HUES64 (cell line): ENCODE measurements at regions not wholly inside any gene's neighbourhood (a gene's known extent, or its start where the extent isn't known, plus 50 kb on each side); places are given as distances from the start of the nearest gene placed in this dataset.
"Not testable (repeated sequence)": the region's sequence is repeated elsewhere in the genome, so short reads cannot be mapped to it uniquely, and the experiment has no call there.

Experiments used
- H3K27ac ChIP-seq: 2 replicates; pipeline ENCODE4 v1.7.0; 2013; ENCODE audit warnings: low read depth, low read length, inconsistent platforms
- H3K27me3 ChIP-seq: 2 replicates; pipeline ENCODE4 v1.6.1; 2013; ENCODE audit warnings: mild to moderate bottlenecking, low read length; ENCODE audit not compliant: insufficient read depth
- H3K36me3 ChIP-seq: 2 replicates; pipeline ENCODE4 v1.6.1; 2013; ENCODE audit warnings: mild to moderate bottlenecking, low read length; ENCODE audit not compliant: insufficient read depth
- H3K4me1 ChIP-seq: 2 replicates; pipeline ENCODE4 v1.6.1; 2013; ENCODE audit warnings: mild to moderate bottlenecking, low read length, moderate library complexity; ENCODE audit not compliant: insufficient read depth
- H3K4me3 ChIP-seq: 2 replicates; pipeline ENCODE4 v1.5.1; 2013; ENCODE audit warnings: mild to moderate bottlenecking, low read length, moderate library complexity
- H3K9ac ChIP-seq: 2 replicates; pipeline ENCODE4 v1.6.1; 2013; ENCODE audit warnings: mild to moderate bottlenecking, low read depth, low read length
- H3K9me3 ChIP-seq: 2 replicates; pipeline ENCODE4 v1.6.1; 2013; ENCODE audit warnings: low read depth, low read length; ENCODE audit not compliant: insufficient read depth
- WGBS: fragments of 150-250, 120-280 bp; methylation state at CpG from one replicate; pipeline ENCODE4 v1.1.7; 2013; ENCODE audit warnings: missing lambda C conversion rate; 5-methylcytosine and 5-hydroxymethylcytosine counted together

GRCh38 chr1:219417610-219418009 lies 195.3 kb downstream of the ZC3H11B start:
- Histone ChIP-seq H3K4me1 (no peaks in the 10 kb centered on the region), H3K27ac (no peak overlapping the region), H3K4me3 (no peak overlapping the region), H3K36me3 (no peaks in the 10 kb centered on the region), H3K9me3 (no peaks in the 10 kb centered on the region), H3K27me3 (no peaks in the 10 kb centered on the region), H3K9ac (no peak overlapping the region)
- whole genome bisulfite sequencing: 97% methylated on average over 3 of the region's 3 CpGs

- 9% methylated on average over 1 of the region's 1 CpG for WGBS
- no peak overlapping the region for H3K9ac ChIP-seq
- H3K36me3 ChIP-seq: no peaks in the 10 kb centered on the region
- no peaks in the 10 kb centered on the region for H3K9me3 ChIP-seq
- no peak overlapping the region for H3K4me3 ChIP-seq
- H3K27ac ChIP-seq: no peak overlapping the region
- H3K27me3 ChIP-seq: no peaks in the 10 kb centered on the region
- no peaks in the 10 kb centered on the region for H3K4me1 ChIP-seq
Observed at GRCh38 chr1:219416598-219417238, 196.2 kb downstream of the ZC3H11B start.

- H3K27me3 ChIP-seq: no peaks in the 10 kb centered on the region
- 98% methylated on average over 2 of the region's 2 CpGs for WGBS
- H3K36me3 ChIP-seq: no peaks in the 10 kb centered on the region
- H3K4me3 ChIP-seq: no peak overlapping the region
- H3K9ac ChIP-seq: no peak overlapping the region
- no peak overlapping the region for H3K27ac ChIP-seq
- no peaks in the 10 kb centered on the region for H3K4me1 ChIP-seq
- H3K9me3 ChIP-seq: no peaks in the 10 kb centered on the region
Observed at GRCh38 chr1:219415915-219416314, 197.0 kb downstream of the ZC3H11B start.

GRCh38 chr1:219415433-219415832 lies 197.5 kb downstream of the ZC3H11B start:
- Histone ChIP-seq H3K9ac (no peak overlapping the region), H3K36me3 (no peaks in the 10 kb centered on the region), H3K9me3 (no peaks in the 10 kb centered on the region), H3K27me3 (no peaks in the 10 kb centered on the region), H3K4me1 (no peaks in the 10 kb centered on the region), H3K4me3 (no peak overlapping the region), H3K27ac (no peak overlapping the region)
- WGBS: 94% methylated on average over 2 of the region's 2 CpGs

- no peak overlapping the region for H3K27ac ChIP-seq
- no peaks in the 10 kb centered on the region for H3K9me3 ChIP-seq
- WGBS: 97% methylated on average over 4 of the region's 4 CpGs
- H3K4me1 ChIP-seq: no peaks in the 10 kb centered on the region
- H3K4me3 ChIP-seq: no peak overlapping the region
- H3K9ac ChIP-seq: no peak overlapping the region
- no peaks in the 10 kb centered on the region for H3K27me3 ChIP-seq
- H3K36me3 ChIP-seq: no peaks in the 10 kb centered on the region
Observed at GRCh38 chr1:219414250-219414649, 198.7 kb downstream of the ZC3H11B start.

GRCh38 chr1:219413536-219413935 lies 199.4 kb downstream of the ZC3H11B start:
- 77% methylated on average over 1 of the region's 1 CpG for WGBS

GRCh38 chr1:219412772-219413171 lies 200.1 kb downstream of the ZC3H11B start:
- Histone ChIP-seq H3K9ac (no peak overlapping the region), H3K4me1 (no peaks in the 10 kb centered on the region), H3K9me3 (no peaks in the 10 kb centered on the region), H3K36me3 (no peaks in the 10 kb centered on the region), H3K4me3 (no peak overlapping the region), H3K27ac (no peak overlapping the region), H3K27me3 (no peaks in the 10 kb centered on the region)
- 97% methylated on average over 3 of the region's 3 CpGs for WGBS

More at GRCh38 chr1:219413536-219413935, 199.4 kb downstream of the ZC3H11B start:
- no peaks in the 10 kb centered on the region for H3K36me3 ChIP-seq
- H3K9me3 ChIP-seq: no peaks in the 10 kb centered on the region
- no peaks in the 10 kb centered on the region for H3K4me1 ChIP-seq
- no peaks in the 10 kb centered on the region for H3K27me3 ChIP-seq
- H3K9ac ChIP-seq: no peak overlapping the region
- no peak overlapping the region for H3K4me3 ChIP-seq
- no peak overlapping the region for H3K27ac ChIP-seq

GRCh38 chr1:219410721-219411120 lies 202.2 kb downstream of the ZC3H11B start:
- 96% methylated on average over 5 of the region's 22 CpGs for WGBS
- not testable (repeated sequence) for H3K9ac ChIP-seq, H3K36me3 ChIP-seq, H3K27me3 ChIP-seq, H3K27ac ChIP-seq, H3K4me1 ChIP-seq, H3K4me3 ChIP-seq, H3K9me3 ChIP-seq

GRCh38 chr1:219405531-219406331 lies 207.2 kb downstream of the ZC3H11B start:
- Histone ChIP-seq H3K36me3 (no peaks in the 10 kb centered on the region), H3K4me1 (0 out of 2 replicates have a peak, but pooled peaks cover 8% of the 10 kb centered on the region), H3K27ac (no peak overlapping the region), H3K9me3 (no peaks in the 10 kb centered on the region), H3K27me3 (no peaks in the 10 kb centered on the region), H3K4me3 (no peak overlapping the region), H3K9ac (no peak overlapping the region)
- WGBS: 95% methylated on average over 5 of the region's 6 CpGs

GRCh38 chr1:219404629-219405028 lies 208.3 kb downstream of the ZC3H11B start:
- Histone ChIP-seq H3K4me3 (no peak overlapping the region), H3K9ac (no peak overlapping the region)
- WGBS: 100% methylated on average over 1 of the region's 1 CpG

GRCh38 chr1:219402925-219403324 lies 210.0 kb downstream of the ZC3H11B start:
- Histone ChIP-seq H3K36me3 (no peaks in the 10 kb centered on the region), H3K9ac (no peak overlapping the region), H3K27me3 (no peaks in the 10 kb centered on the region), H3K4me1 (0 out of 2 replicates have a peak, but pooled peaks cover 8% of the 10 kb centered on the region), H3K4me3 (no peak overlapping the region), H3K9me3 (no peaks in the 10 kb centered on the region), H3K27ac (no peak overlapping the region)

More at GRCh38 chr1:219404629-219405028, 208.3 kb downstream of the ZC3H11B start:
- no peak overlapping the region for H3K27ac ChIP-seq
- no peaks in the 10 kb centered on the region for H3K9me3 ChIP-seq
- 0 out of 2 replicates have a peak, but pooled peaks cover 8% of the 10 kb centered on the region for H3K4me1 ChIP-seq
- no peaks in the 10 kb centered on the region for H3K27me3 ChIP-seq
- H3K36me3 ChIP-seq: no peaks in the 10 kb centered on the region
